GM12878 (cell line): ENCODE measurements at regions not wholly inside any gene's neighbourhood (a gene's known extent, or its start where the extent isn't known, plus 50 kb on each side); places are given as distances from the start of the nearest gene placed in this dataset.

Source experiments
- ATAC-seq: fragments of 200-7000 bp; cut with Tn5 transposase; 3 replicates; pipeline ENCODE4 v1.9.1; 2020; ENCODE audit warnings: mild to moderate bottlenecking, moderate library complexity
- BruUV-seq: library from RNA; stranded (reverse); fragments of 400-500 nt; replicated peaks from 2 replicates; lab custom pipeline; 2021; lab: Mats Ljungman, UMichigan
- CTCF ChIA-PET: fragments of 300-600 bp; sonication (Branson Sonifier 250); formaldehyde crosslinking; extraction: SDS; loops from one replicate; lab custom pipeline; 2021; ENCODE audit warnings: inconsistent platforms; lab: Yijun Ruan, JAX
- POLR2A ChIA-PET: fragments of 350-600 bp; formaldehyde crosslinking; extraction: SDS; loops from one replicate; lab custom pipeline; 2021; ENCODE audit warnings: inconsistent platforms; lab: Charles Lee
- RAD21 ChIA-PET: fragments of 300-600 bp; sonication (Branson Sonifier 250); formaldehyde crosslinking; loops from one replicate; lab custom pipeline; 2023; ENCODE audit warnings: antibody characterized with exemption; ENCODE audit not compliant: unreplicated experiment; lab: Charles Lee
- SMC1A ChIA-PET: fragments of 300-600 bp; sonication (Branson Sonifier 250); formaldehyde crosslinking; loops from one replicate; lab custom pipeline; 2023; ENCODE audit not compliant: unreplicated experiment, uncharacterized antibody; lab: Charles Lee
- DNase-seq: peaks from one replicate; pipeline ENCODE4 v3.0.0-alpha.2; 2011; ENCODE audit warnings: low read depth, low spot score
- FAIRE-seq: peaks from 3 replicates; lab custom pipeline; 2011; peaks lifted over from hg19 to GRCh38; lab: Jason Lieb, UNC
- H2AFZ ChIP-seq: 2 replicates; pipeline ENCODE4 v1.6.0; 2011; ENCODE audit warnings: low read depth, low read length, control low read depth; ENCODE audit not compliant: control insufficient read depth
- H3K27ac ChIP-seq: 2 replicates; pipeline ENCODE4 v1.5.1; 2011; ENCODE audit warnings: control low read depth; ENCODE audit not compliant: control insufficient read depth, insufficient read depth
- H3K27me3 ChIP-seq, 2 experiments: replicated peaks in 1 of 2; 2 replicates each; pipeline versions ENCODE4 v1.6.0 to v1.6.1; 2011; ENCODE audit warnings: low read length in 1 of 2; ENCODE audit not compliant: control insufficient read depth in 2 of 2, insufficient read depth in 2 of 2
- H3K36me3 ChIP-seq, 2 experiments: 2 replicates each; pipeline ENCODE4 v1.5.1; 2011; ENCODE audit warnings: low read length in 1 of 2; ENCODE audit not compliant: control insufficient read depth in 2 of 2, insufficient read depth in 2 of 2
- H3K4me1 ChIP-seq: 2 replicates; pipeline ENCODE4 v1.6.1; 2011; ENCODE audit warnings: mild to moderate bottlenecking, low read length, moderate library complexity, mixed read lengths; ENCODE audit not compliant: control insufficient read depth, insufficient read depth
- H3K4me2 ChIP-seq: 2 replicates; pipeline ENCODE4 v1.6.0; 2011; ENCODE audit warnings: control low read depth; ENCODE audit not compliant: control insufficient read depth, insufficient read depth
- H3K4me3 ChIP-seq: fragments of 200-600 bp; sonication (generic); 2 replicates; pipeline ENCODE4 v1.5.1; 2016
- H3K79me2 ChIP-seq: 2 replicates; pipeline ENCODE4 v1.6.0; 2011; ENCODE audit warnings: low read length; ENCODE audit not compliant: control insufficient read depth, insufficient read depth
- H3K9ac ChIP-seq: 2 replicates; pipeline ENCODE4 v1.8.0; 2011; ENCODE audit warnings: low read length, control low read depth, mixed read lengths; ENCODE audit not compliant: control insufficient read depth, insufficient read depth
- H3K9me3 ChIP-seq: replicated peaks from 3 replicates; pipeline ENCODE4 v1.5.1; 2011; ENCODE audit warnings: mild to moderate bottlenecking, low read length; ENCODE audit not compliant: control insufficient read depth, insufficient read depth
- H4K20me1 ChIP-seq: 2 replicates; pipeline ENCODE4 v1.6.0; 2011; ENCODE audit not compliant: control insufficient read depth, insufficient read depth
- BMI1 ChIP-seq: fragments of 450-650 bp; IDR thresholded peaks from 2 replicates; pipeline ENCODE4 v1.6.1; 2016; ENCODE audit warnings: mild to moderate bottlenecking, moderate library complexity, borderline replicate concordance
- CBX5 ChIP-seq: sonication (generic); IDR thresholded peaks from 2 replicates; pipeline ENCODE4 v1.6.1; 2016; ENCODE audit warnings: low read depth, moderate library complexity, mild to moderate bottlenecking, inconsistent platforms
- E4F1 ChIP-seq: fragments of 450-650 bp; IDR thresholded peaks from 2 replicates; pipeline ENCODE4 v1.6.1; 2018; ENCODE audit warnings: borderline replicate concordance, mild to moderate bottlenecking; ENCODE audit not compliant: partially characterized antibody
- ESRRA ChIP-seq: IDR thresholded peaks from 2 replicates; pipeline ENCODE4 v1.6.1; 2012; ENCODE audit warnings: mild to moderate bottlenecking, low read length, improper control_type of control experiment
- IKZF1 ChIP-seq: fragments of 450-650 bp; conservative IDR thresholded peaks from 2 replicates; pipeline ENCODE4 v1.6.1; 2017; ENCODE audit warnings: antibody characterized with exemption, mild to moderate bottlenecking
- MTA2 ChIP-seq: fragments of 450-650 bp; IDR thresholded peaks from 2 replicates; pipeline ENCODE4 v1.6.1; 2016; ENCODE audit warnings: low read depth, mild to moderate bottlenecking, moderate library complexity
- PBX3 ChIP-seq: IDR thresholded peaks from 2 replicates; pipeline ENCODE4 v1.6.1; 2011; ENCODE audit warnings: mild to moderate bottlenecking, low read depth, low read length, moderate library complexity; ENCODE audit not compliant: insufficient replicate concordance
- RBBP5 ChIP-seq: fragments of 200-600 bp; sonication (generic); conservative IDR thresholded peaks from 2 replicates; pipeline ENCODE4 v1.6.1; 2016
- RELA ChIP-seq: fragments of 450-650 bp; IDR thresholded peaks from 2 replicates; pipeline ENCODE4 v1.8.0; 2014; ENCODE audit warnings: borderline replicate concordance; ENCODE audit not compliant: partially characterized antibody
- SIN3A ChIP-seq: IDR thresholded peaks from 2 replicates; pipeline ENCODE4 v1.6.1; 2012; ENCODE audit warnings: low read depth, low read length, improper control_type of control experiment
- SREBF2 ChIP-seq: IDR thresholded peaks from 2 replicates; pipeline ENCODE4 v1.6.1; 2012; ENCODE audit warnings: mild to moderate bottlenecking, low read length
- TCF3 ChIP-seq: IDR thresholded peaks from 2 replicates; pipeline ENCODE4 v1.6.1; 2012; ENCODE audit warnings: low read depth, mild to moderate bottlenecking, low read length, borderline replicate concordance; ENCODE audit not compliant: insufficient read depth
- TCF7 ChIP-seq: IDR thresholded peaks from 2 replicates; pipeline ENCODE4 v1.6.1; 2014; ENCODE audit warnings: antibody characterized with exemption, borderline replicate concordance
- WGBS: methylation state at CpG from one replicate; pipeline ENCODE4 v1.1.6; 2016; ENCODE audit warnings: low lambda C conversion rate; ENCODE audit not compliant: insufficient replicate concordance, insufficient coverage; ENCODE audit errors: missing lambda C conversion rate; 5-methylcytosine and 5-hydroxymethylcytosine counted together
- in situ Hi-C: fragments of 300-500 bp; cut with MboI; formaldehyde crosslinking; loops from 9 replicates; pipeline ENCODE4 v1.14.3; 2018; ENCODE audit warnings: mixed read lengths
- intact Hi-C: fragments of 100-400 bp; cut with micrococcal nuclease; formaldehyde crosslinking; loops from one replicate; pipeline ENCODE4 v1.14.2; 2022; ENCODE audit not compliant: unreplicated experiment
- TF ChIP-seq, protein P1 (sequence below): fragments of 450-650 bp; formaldehyde crosslinking; IDR thresholded peaks from 2 replicates; pipeline ENCODE4 v1.4.0; 2020; ENCODE audit warnings: mild to moderate bottlenecking, moderate library complexity
- TF ChIP-seq, protein P2 (sequence below): fragments of 450-650 bp; IDR thresholded peaks from 2 replicates; pipeline ENCODE4 v1.6.1; 2016; ENCODE audit warnings: mild to moderate bottlenecking

GRCh38 chr4:3362431-3363287 lies 69.8 kb downstream of the RGS12 start:
- ChIA-PET CTCF (interaction anchor here (0.6 kb wide), 1 partner anchor 123 kb away, joined by 3 read pairs; no protein-coding TSS in a partner anchor), POLR2A (no interaction called here), SMC1A (no interaction called here), RAD21 (no interaction called here)
- H3K9ac ChIP-seq, result no peak overlapping the region
- no peak overlapping the region for H2AFZ ChIP-seq
- H3K79me2 ChIP-seq, result no peaks in the 10 kb centered on the region
- no peaks in the 10 kb centered on the region for H3K27me3 ChIP-seq
- intact Hi-C loops (no loop called here), in situ Hi-C loops (no loop called here)
- DNase-seq (no peak), ATAC-seq (no peak), FAIRE-seq (no peak)
- no peaks in the 10 kb centered on the region; the same call in 1 of the 3 replicates for H3K9me3 ChIP-seq
- H3K4me1 ChIP-seq, result no peaks in the 10 kb centered on the region
- no peak overlapping the region for H3K4me3 ChIP-seq
- H3K36me3 ChIP-seq, result no peaks in the 10 kb centered on the region
- no TSS peak for BruUV-seq
- H3K4me2 ChIP-seq, result no peak overlapping the region
- H4K20me1 ChIP-seq, result no peaks in the 10 kb centered on the region
- 84% methylated on average over 19 of the region's 19 CpGs for WGBS
- no peak overlapping the region for H3K27ac ChIP-seq
- no peak for TF ChIP-seq TCF7
- TF ChIP-seq MTA2, result no peak
- TF ChIP-seq RELA, result no peak
- TF ChIP-seq IKZF1, result no peak
- peak; percentile 46 for TF ChIP-seq PBX3
- TF ChIP-seq RBBP5, result no peak
- TF ChIP-seq, protein P1, sequence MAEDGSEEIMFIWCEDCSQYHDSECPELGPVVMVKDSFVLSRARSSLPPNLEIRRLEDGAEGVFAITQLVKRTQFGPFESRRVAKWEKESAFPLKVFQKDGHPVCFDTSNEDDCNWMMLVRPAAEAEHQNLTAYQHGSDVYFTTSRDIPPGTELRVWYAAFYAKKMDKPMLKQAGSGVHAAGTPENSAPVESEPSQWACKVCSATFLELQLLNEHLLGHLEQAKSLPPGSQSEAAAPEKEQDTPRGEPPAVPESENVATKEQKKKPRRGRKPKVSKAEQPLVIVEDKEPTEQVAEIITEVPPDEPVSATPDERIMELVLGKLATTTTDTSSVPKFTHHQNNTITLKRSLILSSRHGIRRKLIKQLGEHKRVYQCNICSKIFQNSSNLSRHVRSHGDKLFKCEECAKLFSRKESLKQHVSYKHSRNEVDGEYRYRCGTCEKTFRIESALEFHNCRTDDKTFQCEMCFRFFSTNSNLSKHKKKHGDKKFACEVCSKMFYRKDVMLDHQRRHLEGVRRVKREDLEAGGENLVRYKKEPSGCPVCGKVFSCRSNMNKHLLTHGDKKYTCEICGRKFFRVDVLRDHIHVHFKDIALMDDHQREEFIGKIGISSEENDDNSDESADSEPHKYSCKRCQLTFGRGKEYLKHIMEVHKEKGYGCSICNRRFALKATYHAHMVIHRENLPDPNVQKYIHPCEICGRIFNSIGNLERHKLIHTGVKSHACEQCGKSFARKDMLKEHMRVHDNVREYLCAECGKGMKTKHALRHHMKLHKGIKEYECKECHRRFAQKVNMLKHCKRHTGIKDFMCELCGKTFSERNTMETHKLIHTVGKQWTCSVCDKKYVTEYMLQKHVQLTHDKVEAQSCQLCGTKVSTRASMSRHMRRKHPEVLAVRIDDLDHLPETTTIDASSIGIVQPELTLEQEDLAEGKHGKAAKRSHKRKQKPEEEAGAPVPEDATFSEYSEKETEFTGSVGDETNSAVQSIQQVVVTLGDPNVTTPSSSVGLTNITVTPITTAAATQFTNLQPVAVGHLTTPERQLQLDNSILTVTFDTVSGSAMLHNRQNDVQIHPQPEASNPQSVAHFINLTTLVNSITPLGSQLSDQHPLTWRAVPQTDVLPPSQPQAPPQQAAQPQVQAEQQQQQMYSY (CRISPR knock-in tag), result no peak
- TF ChIP-seq BMI1, result no peak
- TF ChIP-seq TCF3, result 0 out of 2 replicates have a peak, but pooled peaks have one; percentile 28
- no peak for TF ChIP-seq E4F1
- TF ChIP-seq SREBF2, result no peak
- TF ChIP-seq, protein P2, sequence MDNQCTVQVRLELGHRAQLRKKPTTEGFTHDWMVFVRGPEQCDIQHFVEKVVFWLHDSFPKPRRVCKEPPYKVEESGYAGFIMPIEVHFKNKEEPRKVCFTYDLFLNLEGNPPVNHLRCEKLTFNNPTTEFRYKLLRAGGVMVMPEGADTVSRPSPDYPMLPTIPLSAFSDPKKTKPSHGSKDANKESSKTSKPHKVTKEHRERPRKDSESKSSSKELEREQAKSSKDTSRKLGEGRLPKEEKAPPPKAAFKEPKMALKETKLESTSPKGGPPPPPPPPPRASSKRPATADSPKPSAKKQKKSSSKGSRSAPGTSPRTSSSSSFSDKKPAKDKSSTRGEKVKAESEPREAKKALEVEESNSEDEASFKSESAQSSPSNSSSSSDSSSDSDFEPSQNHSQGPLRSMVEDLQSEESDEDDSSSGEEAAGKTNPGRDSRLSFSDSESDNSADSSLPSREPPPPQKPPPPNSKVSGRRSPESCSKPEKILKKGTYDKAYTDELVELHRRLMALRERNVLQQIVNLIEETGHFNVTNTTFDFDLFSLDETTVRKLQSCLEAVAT, result no peak
- no peak for TF ChIP-seq ESRRA
- TF ChIP-seq CBX5, result no peak
- TF ChIP-seq SIN3A, result no peak
